Panc1 (cell line): ENCODE measurements at regions not wholly inside any gene's neighbourhood (a gene's known extent, or its start where the extent isn't known, plus 50 kb on each side); places are given as distances from the start of the nearest gene placed in this dataset.

Source experiments
- POLR2AphosphoS5 ChIP-seq: IDR thresholded peaks from 2 replicates; pipeline ENCODE4 v1.6.1; 2012; ENCODE audit warnings: mild to moderate bottlenecking, low read depth, low read length, moderate library complexity
- REST ChIP-seq, 2 experiments: IDR thresholded peaks; 2 replicates each; pipeline ENCODE4 v1.6.1; 2011 to 2012; ENCODE audit warnings: low read depth in 2 of 2, control low read depth in 1 of 2, low read length in 1 of 2, mild to moderate bottlenecking in 1 of 2, moderate library complexity in 1 of 2; ENCODE audit not compliant: insufficient read depth in 1 of 2
- TCF7L2 ChIP-seq: IDR thresholded peaks from 2 replicates; pipeline ENCODE4 v1.6.1; 2011; ENCODE audit warnings: mild to moderate bottlenecking, low read depth, low read length, inconsistent platforms
- TF ChIP-seq, protein P1 (sequence below): fragments of 450-650 bp; IDR thresholded peaks from 2 replicates; pipeline ENCODE4 v1.5.1; 2017; ENCODE audit warnings: mild to moderate bottlenecking

DNA sequence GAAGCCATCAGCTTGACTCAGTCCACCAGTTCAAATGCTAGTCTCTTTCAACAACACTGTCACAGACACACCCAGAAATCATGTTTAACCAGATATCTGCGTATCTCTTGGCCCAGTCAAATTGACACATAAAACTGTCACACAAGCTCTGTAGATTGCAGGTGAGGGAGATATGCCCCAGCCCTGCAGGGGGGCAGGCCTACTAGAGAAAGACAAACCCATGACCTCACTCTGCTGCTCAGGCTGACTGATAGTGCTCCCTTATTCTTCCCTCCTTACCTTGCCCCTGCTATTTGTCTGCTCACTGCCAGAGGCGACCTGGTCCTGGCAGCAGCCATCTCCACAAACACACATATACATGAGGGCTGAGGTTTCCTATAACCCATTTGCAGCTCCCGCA is 351.3 kb downstream of the DRD1 start:
- TF ChIP-seq, protein P1, sequence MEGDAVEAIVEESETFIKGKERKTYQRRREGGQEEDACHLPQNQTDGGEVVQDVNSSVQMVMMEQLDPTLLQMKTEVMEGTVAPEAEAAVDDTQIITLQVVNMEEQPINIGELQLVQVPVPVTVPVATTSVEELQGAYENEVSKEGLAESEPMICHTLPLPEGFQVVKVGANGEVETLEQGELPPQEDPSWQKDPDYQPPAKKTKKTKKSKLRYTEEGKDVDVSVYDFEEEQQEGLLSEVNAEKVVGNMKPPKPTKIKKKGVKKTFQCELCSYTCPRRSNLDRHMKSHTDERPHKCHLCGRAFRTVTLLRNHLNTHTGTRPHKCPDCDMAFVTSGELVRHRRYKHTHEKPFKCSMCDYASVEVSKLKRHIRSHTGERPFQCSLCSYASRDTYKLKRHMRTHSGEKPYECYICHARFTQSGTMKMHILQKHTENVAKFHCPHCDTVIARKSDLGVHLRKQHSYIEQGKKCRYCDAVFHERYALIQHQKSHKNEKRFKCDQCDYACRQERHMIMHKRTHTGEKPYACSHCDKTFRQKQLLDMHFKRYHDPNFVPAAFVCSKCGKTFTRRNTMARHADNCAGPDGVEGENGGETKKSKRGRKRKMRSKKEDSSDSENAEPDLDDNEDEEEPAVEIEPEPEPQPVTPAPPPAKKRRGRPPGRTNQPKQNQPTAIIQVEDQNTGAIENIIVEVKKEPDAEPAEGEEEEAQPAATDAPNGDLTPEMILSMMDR, result no peak
- TF ChIP-seq REST (IDR thresholded peaks at IDR 0.05; ENCODE audit: insufficient read depth in 1 of 2, low read depth in 2 of 2, low read length in 1 of 2) (no peak), POLR2AphosphoS5 (no peak), TCF7L2 (no peak)
